ENCODE measurements at regions not wholly inside any gene's neighbourhood (a gene's known extent, or its start where the extent isn't known, plus 50 kb on each side); places are given as distances from the start of the nearest gene placed in this dataset.

DNA sequence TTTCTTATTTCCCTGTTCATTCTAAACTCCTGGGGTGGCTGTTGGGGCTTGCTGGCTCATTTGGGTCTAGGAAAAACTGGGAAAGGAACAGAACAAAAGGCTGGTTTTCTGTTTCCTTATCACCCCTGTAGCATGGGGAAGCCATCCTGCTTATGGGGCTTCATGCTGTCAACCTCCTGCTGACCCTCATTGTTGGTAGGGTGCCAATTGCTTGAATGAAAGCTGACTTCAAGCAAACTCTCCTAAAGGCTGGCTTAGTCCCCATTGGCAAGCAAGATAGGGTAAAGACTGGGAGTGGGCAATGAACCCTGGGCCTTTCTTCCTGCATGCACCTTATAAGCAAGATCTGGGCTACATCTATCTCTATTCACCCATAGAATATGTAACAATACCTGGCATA lies 511.6 kb downstream of the DMAC1 start:
- no peak overlapping the region for H2AFZ ChIP-seq (ENCODE audit: low read length)
- no peaks in the 10 kb centered on the region for H3K4me1 ChIP-seq (ENCODE audit: insufficient read depth, low read length, severe bottlenecking)
- no peaks in the 10 kb centered on the region for H3K9me2 ChIP-seq (ENCODE audit: low read depth, low read length)
- H4K20me1 ChIP-seq (ENCODE audit: insufficient read depth, low read length): no peaks in the 10 kb centered on the region
- H3K9me3 ChIP-seq (ENCODE audit: low read length): no peaks in the 10 kb centered on the region
- H3K4me3 ChIP-seq (ENCODE audit: low read depth, low read length, poor library complexity, severe bottlenecking): no peak overlapping the region
- no peaks in the 10 kb centered on the region for H3K27me3 ChIP-seq (ENCODE audit: insufficient read depth, low read length)
- H3K4me2 ChIP-seq (ENCODE audit: low read length): no peak overlapping the region
- no peaks in the 10 kb centered on the region for H3F3A ChIP-seq (ENCODE audit: insufficient read depth, low read length)
- H3K27ac ChIP-seq (ENCODE audit: low read depth, low read length, poor library complexity, severe bottlenecking): no peak overlapping the region
- H3K36me3 ChIP-seq (ENCODE audit: insufficient read depth, low read length): no peaks in the 10 kb centered on the region
- no peak for TF ChIP-seq EZH2 (IDR thresholded peaks at IDR 0.05; ENCODE audit: borderline replicate concordance, low read length)
- H3K9ac ChIP-seq (ENCODE audit: low read length): no peak overlapping the region
- H3K79me2 ChIP-seq (ENCODE audit: insufficient read depth, low read length): no peaks in the 10 kb centered on the region

DNA sequence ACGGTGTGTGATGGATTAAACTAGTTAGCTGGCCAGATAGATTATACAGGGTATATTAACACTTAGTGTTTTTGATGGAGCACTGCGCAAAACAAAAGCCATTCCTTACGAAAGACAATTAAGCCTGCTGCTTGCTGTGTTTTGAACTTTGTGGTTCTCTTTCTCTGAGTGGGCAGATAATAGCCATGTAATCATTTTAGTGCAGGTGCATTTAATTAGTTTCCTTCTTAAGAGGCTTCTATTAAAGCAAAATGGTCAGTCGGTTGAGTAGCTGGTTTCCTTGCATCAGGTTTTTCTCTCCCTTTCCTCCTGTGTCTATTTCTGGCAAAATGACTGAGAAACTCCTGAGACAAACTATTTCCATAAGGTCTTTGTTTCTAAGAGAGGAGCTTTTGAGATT lies 512.5 kb downstream of the DMAC1 start:
- no peaks in the 10 kb centered on the region for H3K36me3 ChIP-seq (ENCODE audit: insufficient read depth, low read length)
- no peak overlapping the region for H3K4me3 ChIP-seq (ENCODE audit: low read depth, low read length, poor library complexity, severe bottlenecking)
- TF ChIP-seq EZH2 (IDR thresholded peaks at IDR 0.05; ENCODE audit: borderline replicate concordance, low read length): no peak
- TF ChIP-seq, protein P1, sequence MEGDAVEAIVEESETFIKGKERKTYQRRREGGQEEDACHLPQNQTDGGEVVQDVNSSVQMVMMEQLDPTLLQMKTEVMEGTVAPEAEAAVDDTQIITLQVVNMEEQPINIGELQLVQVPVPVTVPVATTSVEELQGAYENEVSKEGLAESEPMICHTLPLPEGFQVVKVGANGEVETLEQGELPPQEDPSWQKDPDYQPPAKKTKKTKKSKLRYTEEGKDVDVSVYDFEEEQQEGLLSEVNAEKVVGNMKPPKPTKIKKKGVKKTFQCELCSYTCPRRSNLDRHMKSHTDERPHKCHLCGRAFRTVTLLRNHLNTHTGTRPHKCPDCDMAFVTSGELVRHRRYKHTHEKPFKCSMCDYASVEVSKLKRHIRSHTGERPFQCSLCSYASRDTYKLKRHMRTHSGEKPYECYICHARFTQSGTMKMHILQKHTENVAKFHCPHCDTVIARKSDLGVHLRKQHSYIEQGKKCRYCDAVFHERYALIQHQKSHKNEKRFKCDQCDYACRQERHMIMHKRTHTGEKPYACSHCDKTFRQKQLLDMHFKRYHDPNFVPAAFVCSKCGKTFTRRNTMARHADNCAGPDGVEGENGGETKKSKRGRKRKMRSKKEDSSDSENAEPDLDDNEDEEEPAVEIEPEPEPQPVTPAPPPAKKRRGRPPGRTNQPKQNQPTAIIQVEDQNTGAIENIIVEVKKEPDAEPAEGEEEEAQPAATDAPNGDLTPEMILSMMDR (IDR thresholded peaks at IDR 0.05; ENCODE audit: low read length): no peak
- no peaks in the 10 kb centered on the region for H3K4me1 ChIP-seq (ENCODE audit: insufficient read depth, low read length, severe bottlenecking)
- no peak overlapping the region for H3K9ac ChIP-seq (ENCODE audit: low read length)
- no peaks in the 10 kb centered on the region for H3F3A ChIP-seq (ENCODE audit: insufficient read depth, low read length)
- no peaks in the 10 kb centered on the region for H3K27me3 ChIP-seq (ENCODE audit: insufficient read depth, low read length)
- no peak overlapping the region for H3K27ac ChIP-seq (ENCODE audit: low read depth, low read length, poor library complexity, severe bottlenecking)
- H3K79me2 ChIP-seq (ENCODE audit: insufficient read depth, low read length): no peaks in the 10 kb centered on the region
- no peaks in the 10 kb centered on the region for H4K20me1 ChIP-seq (ENCODE audit: insufficient read depth, low read length)
- no peak overlapping the region for H2AFZ ChIP-seq (ENCODE audit: low read length)
- H3K9me3 ChIP-seq (ENCODE audit: low read length): no peaks in the 10 kb centered on the region
- no peaks in the 10 kb centered on the region for H3K9me2 ChIP-seq (ENCODE audit: low read depth, low read length)
- no peak overlapping the region for H3K4me2 ChIP-seq (ENCODE audit: low read length)

DNA sequence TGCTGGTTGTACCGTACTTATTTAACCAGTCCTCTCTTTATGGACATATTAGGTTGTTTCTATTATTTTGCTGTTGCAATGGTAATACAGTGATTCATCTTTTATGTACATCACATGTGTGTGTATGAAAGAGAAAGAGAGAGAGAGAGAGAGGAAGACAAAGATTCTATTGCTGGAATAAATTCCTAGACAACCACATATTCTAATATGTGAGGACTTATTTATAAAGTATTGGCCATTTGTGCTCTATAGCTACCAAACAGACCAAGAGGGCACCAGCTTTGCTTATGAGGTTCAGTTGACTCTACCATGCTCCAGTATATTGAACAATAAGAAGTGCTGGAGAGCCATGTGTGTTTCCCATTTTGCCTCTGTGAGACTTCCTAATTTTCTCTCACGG lies 513.5 kb downstream of the DMAC1 start:
- no peaks in the 10 kb centered on the region for H3K79me2 ChIP-seq (ENCODE audit: insufficient read depth, low read length)

DNA sequence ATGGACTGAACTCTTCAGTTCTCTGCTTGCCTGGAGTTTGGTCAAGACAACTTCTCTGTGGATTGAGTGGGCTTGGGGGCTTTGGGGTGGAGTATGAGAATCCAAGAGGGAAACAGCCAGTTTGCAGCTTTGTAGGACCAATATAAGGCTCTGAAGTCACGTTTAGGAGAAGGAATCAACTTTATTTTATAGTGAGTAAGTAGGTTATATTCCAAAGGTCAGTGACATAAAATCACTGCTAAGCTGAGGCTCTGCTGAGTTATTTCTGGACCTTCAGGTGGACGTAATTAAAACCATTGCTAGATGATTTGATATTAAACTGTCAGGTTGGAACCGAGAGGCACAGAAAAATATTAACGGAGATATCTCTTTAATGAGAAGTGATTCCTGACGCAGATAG lies 514.4 kb downstream of the DMAC1 start:
- Histone ChIP-seq H3K27me3 (ENCODE audit: insufficient read depth, low read length) (no peaks in the 10 kb centered on the region), H3K36me3 (ENCODE audit: insufficient read depth, low read length) (no peaks in the 10 kb centered on the region), H3F3A (ENCODE audit: insufficient read depth, low read length) (no peaks in the 10 kb centered on the region), H2AFZ (ENCODE audit: low read length) (no peak overlapping the region), H3K9me3 (ENCODE audit: low read length) (no peaks in the 10 kb centered on the region), H4K20me1 (ENCODE audit: insufficient read depth, low read length) (no peaks in the 10 kb centered on the region), H3K27ac (ENCODE audit: low read depth, low read length, poor library complexity, severe bottlenecking) (no peak overlapping the region), H3K4me2 (ENCODE audit: low read length) (no peak overlapping the region), H3K4me3 (ENCODE audit: low read depth, low read length, poor library complexity, severe bottlenecking) (no peak overlapping the region), H3K79me2 (ENCODE audit: insufficient read depth, low read length) (no peaks in the 10 kb centered on the region), H3K4me1 (ENCODE audit: insufficient read depth, low read length, severe bottlenecking) (no peaks in the 10 kb centered on the region), H3K9ac (ENCODE audit: low read length) (no peak overlapping the region), H3K9me2 (ENCODE audit: low read depth, low read length) (no peaks in the 10 kb centered on the region)
- no peak for TF ChIP-seq EZH2 (IDR thresholded peaks at IDR 0.05; ENCODE audit: borderline replicate concordance, low read length)
- TF ChIP-seq, protein P1 (IDR thresholded peaks at IDR 0.05; ENCODE audit: low read length): no peak

More for the DNA sequence above, 513.5 kb downstream of the DMAC1 start:
- Histone ChIP-seq H3K4me1 (ENCODE audit: insufficient read depth, low read length, severe bottlenecking) (no peaks in the 10 kb centered on the region), H3K9me3 (ENCODE audit: low read length) (no peaks in the 10 kb centered on the region), H3K27me3 (ENCODE audit: insufficient read depth, low read length) (no peaks in the 10 kb centered on the region), H3K4me2 (ENCODE audit: low read length) (no peak overlapping the region), H3K4me3 (ENCODE audit: low read depth, low read length, poor library complexity, severe bottlenecking) (no peak overlapping the region), H3K36me3 (ENCODE audit: insufficient read depth, low read length) (no peaks in the 10 kb centered on the region), H2AFZ (ENCODE audit: low read length) (no peak overlapping the region), H3K9ac (ENCODE audit: low read length) (no peak overlapping the region), H3K27ac (ENCODE audit: low read depth, low read length, poor library complexity, severe bottlenecking) (no peak overlapping the region), H4K20me1 (ENCODE audit: insufficient read depth, low read length) (no peaks in the 10 kb centered on the region), H3F3A (ENCODE audit: insufficient read depth, low read length) (no peaks in the 10 kb centered on the region), H3K9me2 (ENCODE audit: low read depth, low read length) (no peaks in the 10 kb centered on the region)
- no peak for TF ChIP-seq EZH2 (IDR thresholded peaks at IDR 0.05; ENCODE audit: borderline replicate concordance, low read length)
- TF ChIP-seq, protein P1 (IDR thresholded peaks at IDR 0.05; ENCODE audit: low read length): no peak
